Stimulated activated CD4-positive, alpha-beta T cell treated with anti-CD3 and anti-CD28 coated beads, Interleukin-15, amount 100 ng/mL, for 24 hours (primary cell): ENCODE measurements at regions not wholly inside any gene's neighbourhood (a gene's known extent, or its start where the extent isn't known, plus 50 kb on each side); places are given as distances from the start of the nearest gene placed in this dataset.
"Not testable (repeated sequence)": the region's sequence is repeated elsewhere in the genome, so short reads cannot be mapped to it uniquely, and the experiment has no call there.

Experiments
- DNase-seq: peaks from one replicate; pipeline ENCODE4 v3.0.0-alpha.2; 2020

DNA sequence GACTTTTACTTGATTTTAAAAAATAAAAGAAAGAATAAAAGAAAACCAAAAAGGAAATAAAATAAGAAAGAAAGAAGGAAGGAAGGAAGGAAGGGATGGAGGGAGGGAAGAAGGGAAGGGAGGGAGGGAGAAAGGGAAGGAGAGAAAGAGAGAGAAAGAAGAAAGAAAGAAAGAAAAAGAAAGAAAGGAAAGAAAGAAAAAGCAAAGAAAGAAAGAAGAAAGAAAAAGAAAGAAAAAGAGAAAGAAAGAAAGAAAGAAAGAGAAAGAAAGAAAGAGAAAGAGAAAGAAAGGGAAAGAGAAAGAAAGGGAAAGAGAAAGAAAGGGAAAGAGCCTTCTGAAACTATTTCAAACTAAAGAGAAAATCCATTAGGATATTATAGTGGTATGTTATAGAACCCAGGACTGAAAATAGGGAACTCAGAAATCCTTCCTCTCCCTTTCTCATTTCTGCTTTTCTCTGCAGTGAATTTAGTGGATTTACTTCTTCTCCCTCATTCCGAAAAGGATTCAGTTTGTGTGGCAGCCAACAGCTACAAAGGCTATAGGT lies 414.7 kb upstream of the CCNG1 start:
- no peak for DNase-seq

DNA sequence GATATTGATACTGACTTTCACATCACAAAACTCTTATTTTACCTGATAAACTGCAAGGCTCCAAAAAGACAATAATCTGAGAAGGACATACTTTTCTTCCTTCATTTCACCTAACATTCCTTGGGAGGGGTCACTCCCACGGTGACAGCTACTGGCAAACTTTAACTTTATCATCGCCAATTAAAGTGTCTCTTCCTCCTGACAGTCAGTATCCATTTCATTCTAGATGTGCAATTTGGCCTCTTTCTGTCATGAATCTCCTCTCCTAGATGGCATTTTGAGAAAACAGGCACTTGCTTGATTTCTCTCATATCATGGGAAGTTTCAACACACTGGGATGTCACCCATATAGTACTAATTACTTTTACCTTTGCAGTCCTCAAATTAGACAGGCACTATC lies 413.5 kb upstream of the CCNG1 start:
- DNase-seq: no peak

DNA sequence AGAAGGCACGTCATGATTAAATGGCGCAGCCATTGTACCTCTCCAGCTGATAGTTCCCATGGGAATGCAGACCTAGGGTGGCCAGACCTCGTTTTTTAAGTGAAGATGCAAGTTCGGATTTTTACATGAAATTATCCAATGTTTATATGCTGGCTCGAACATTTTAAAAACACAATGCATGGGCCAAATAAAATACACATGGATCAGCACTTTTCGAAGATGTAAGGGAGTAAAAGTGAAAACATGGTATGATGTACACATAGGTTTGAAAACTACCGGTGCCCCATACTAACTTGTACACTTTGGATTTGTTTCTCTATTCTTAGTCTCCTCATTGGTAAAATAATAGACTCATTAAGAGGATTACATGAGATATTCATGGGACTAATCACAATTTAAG lies 412.5 kb upstream of the CCNG1 start:
- DNase-seq: no peak

DNA sequence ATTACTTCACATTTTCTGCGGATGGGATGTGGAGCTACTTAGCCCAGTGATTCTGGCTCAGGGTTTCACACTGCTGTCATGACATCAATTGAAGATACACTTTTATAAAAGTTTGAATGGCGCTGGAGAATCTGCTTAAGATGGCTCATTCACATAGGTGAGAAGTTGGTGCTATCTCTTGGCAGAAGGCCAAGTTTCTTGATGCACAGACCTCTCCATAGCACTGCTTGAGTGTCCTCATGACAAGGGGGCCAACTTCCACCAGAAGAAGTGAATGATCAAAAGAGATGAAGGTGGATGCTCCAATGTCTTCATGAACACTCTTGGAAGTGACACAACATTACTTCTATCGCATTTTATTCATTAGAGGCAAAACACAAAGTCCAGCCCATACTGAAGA lies 403.7 kb upstream of the CCNG1 start:
- no peak for DNase-seq

DNA sequence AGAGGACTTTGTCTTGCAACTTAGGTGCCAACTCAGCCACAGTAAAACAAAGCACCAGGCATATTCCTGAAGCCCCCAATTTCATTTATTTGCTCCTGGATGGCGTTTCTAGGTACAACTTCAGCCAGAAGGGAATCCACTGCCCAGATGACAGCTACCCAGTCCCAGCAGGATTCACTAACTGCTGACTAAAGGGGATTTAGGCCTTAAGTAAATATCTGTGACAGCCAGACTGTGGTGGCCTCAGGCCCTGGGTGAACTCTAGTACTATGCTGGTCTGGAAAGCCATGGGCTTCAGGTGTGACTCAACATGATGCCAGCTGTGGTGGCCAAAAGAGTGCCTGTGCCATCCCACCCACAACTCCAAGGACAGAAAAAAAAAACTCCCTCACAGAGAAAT lies 396.1 kb upstream of the CCNG1 start:
- DNase-seq: no peak

DNA sequence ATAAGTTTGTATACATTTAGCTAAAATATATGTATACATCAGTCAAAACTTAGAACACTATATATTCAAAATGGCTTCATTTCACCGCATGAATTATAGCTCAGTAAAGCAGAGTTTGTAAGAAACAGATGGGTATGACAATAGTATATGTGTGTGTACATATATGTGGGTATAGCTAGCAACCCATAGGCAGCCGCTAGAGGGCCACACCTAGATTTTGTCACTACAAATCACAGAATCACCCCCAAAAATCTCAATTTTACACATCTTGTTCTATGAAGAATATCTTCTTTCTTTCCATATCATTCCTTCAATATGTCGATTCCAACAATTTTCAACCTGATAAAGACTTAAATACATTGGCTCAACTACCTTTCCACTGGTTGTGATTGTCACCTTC lies 357.8 kb upstream of the CCNG1 start:
- DNase-seq: no peak

DNA sequence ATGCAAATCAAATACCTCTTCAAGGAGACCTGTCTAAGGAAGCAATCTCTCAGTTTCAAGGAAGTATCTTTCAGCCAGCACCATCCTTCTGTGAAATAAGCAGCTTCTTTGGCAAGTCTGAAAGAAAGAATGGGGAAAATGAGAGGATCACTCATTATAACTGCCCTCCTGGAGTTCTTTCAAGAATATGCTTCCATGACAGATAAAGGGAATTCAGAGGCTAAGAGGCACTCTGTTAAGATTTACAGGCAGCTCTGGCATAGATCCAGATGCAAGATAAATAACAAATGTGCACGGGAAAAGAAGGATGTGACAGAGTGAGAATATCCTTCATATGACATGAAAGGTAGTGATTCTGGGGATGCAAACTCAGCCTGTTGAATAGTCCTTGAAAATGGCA lies 348.2 kb upstream of the CCNG1 start:
- DNase-seq: no peak

DNA sequence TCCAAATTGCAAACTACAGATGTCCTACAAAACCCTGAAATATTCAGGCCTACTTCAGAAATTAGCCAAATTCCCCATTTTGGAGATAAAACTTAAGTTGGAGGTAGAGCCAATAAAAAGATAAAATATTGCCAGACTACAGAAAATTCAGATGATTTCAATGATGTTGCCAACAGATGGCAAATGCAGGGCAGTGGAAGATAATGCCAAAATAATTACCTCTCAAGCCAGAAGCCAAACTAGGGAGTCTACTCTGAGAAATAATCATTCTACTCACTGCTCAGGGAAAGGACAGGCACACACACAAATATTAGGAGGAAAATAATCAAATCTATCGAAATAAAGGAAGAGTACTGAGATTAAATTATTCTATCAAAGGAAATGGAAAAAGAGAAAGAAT lies 347.5 kb upstream of the CCNG1 start:
- DNase-seq: no peak

DNA sequence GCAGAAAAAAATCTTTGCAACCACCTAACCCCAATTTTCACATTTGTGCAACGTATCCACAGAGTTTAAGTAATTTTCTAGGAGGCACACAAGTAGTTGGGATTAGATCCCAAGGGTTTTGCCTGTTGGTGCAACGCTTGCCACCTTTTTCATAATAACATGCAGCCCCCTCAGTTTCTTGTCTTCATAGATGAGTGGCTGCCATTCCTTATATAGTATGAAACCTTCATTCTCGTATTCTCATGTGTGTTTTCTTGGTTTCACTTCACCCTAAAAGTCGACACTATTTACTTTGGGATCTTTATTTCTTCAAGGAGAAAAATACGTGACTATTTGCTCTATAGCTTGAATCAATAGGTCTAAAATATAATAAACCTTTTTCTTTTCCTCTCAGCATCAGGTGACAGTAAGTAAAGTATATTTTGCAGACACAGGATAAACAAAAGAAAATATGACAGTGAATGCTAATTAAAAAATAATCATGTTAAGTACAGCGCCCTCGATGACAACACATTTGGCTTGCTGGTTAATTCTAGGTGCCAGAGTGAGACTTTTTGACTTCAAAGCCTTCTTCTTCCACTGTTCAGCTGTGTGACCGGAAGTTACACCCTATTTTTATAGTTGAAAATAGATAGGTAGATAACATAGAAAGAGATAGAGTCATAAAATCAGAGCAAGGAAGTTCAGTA lies 342.8 kb upstream of the CCNG1 start:
- DNase-seq: no peak

DNA sequence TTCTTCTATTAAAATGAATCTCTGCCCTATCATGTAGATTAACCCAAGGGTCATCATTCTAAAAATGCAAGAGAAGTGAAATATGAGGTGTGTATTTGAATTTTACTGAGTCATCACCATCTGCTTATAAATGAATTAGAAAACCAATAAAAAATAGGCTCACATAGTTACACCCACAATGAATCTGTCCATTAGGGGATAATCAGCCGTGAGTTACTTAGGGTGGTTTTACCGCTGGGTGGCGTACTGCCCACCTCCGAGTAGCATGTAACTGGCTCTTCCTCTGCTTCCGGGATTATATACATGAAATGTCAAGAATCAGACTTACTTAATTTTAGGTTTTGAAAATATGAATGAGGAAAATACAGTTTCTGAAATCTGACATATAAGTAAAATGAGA lies 332.9 kb upstream of the CCNG1 start:
- DNase-seq: no peak

DNA sequence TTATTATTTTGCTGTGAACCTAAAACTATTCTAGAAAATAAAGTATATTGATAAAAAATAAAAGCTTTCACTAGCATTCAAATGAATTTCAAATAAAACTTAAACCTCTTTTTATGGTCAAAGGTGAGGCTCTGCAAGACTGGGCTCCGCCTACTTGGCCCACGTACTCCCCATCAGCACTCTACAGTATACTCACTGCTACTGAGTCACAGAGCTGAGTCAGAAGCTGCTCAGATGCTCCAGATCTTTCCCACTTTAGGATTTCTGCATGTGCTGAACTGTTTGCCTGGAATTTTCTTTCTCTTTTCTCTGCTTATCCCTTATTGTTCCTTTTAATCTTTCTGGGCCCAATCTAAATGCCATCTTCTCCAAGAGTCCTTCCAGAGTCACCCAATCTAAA lies 331.9 kb upstream of the CCNG1 start:
- no peak for DNase-seq

DNA sequence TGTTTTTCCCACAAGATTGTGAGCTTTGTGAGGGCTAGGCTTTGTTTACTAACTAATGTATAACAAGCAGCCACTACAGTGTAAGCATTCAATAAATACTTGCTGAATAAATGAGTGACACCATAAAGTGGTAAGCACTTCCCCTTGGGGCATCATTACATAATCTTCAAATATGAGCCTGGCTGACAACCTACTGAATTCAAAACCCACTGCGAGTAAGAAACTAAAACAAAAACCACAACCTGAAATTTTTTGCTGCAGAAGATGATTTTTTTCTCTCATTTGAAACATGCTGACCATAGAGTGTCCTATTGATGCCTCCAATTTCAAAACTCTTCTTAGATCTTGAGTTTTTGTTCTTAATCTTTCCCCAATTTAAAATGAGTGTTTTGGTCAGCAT lies 331.3 kb upstream of the CCNG1 start:
- DNase-seq: no peak

DNA sequence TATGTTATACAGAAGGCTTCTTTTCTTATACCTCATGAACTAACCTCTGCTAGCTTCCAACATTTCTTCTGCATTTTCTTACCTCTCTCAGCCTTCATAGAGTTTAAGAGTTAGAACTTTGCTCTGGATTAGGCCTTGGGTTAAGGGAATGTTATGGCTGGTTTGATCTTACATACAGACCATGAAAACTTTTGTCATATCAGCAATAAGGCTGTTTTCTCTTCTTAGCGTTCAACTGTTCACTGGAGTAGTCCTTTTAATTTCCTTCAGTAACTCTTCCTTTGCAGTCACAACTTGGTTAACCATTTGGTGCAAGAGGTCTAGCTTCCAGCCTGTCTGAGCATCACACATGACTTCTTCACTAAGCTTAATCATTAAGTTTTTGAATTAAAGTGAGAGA lies 329.0 kb upstream of the CCNG1 start:
- DNase-seq: no peak

DNA sequence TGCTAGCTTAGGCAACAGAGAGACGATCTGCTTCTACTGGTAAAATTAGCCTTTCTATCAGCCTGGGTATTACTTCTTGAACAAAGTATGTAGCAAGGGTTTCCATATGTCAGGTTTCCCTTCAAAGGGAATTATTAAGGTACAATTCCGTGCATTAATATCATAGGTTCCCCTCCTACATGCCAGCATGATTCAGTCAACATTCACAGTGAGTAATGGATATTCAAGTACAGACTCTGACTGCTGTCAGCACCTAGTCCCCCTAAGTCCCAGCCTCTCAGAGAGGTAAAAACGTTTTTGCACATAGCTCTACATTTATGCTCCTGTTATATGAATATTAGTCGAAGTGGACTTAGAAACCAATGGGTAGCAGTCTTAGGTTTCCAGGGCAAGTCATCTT lies 322.4 kb upstream of the CCNG1 start:
- DNase-seq: no peak

DNA sequence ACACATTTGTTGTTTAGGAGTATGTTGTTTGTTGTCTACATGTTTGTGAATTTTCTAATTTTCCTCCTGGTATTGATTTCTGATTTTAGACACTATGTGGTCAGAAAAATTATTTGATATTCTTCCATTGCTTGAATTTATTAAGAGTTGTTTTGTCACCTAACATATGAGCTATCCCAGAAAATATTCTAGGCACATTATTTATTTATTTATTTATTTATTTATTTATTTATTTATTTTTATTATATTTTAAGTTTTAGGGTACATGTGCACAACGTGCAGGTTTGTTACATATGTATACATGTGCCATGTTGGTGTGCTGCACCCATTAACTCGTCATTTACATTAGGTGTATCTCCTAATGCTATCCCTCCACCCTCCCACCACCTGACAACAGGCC lies 320.8 kb upstream of the CCNG1 start:
- DNase-seq: not testable (repeated sequence)

DNA sequence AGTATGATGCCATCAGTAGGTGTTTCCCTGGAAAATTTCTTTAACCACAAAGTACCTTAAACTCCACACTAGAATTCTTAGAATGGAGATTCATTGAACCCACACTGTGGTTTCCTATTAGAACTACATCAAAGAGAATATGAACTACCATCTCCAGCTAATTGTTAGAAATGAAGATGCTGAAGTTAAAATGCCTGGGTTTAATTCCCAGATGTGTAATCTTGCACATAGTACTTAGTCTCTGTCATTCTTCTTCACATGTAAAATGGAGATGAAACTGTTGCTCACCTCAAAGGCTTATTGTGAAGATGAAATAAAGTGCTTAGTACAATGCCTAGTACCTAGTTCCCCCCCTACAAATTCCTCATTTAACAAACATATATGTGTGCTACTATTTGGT lies 303.3 kb upstream of the CCNG1 start:
- no peak for DNase-seq

DNA sequence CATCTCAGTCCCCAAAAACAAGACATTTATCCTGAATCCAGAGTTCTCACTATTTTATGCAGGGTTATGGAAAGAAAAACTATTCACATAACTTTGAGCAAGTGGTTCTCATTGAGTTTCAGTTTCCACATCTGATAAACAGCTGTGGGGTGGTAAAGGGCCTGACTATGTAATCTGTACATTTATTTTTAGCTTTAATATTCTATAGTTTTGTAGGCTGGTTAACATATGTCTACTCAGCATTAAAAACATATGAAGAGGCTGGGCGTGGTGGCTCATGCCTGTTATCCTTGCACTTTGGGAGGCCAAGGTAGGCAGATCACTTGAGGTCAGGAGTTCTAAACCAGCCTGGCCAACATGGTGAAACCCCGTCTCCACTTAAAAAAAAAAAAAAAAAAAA lies 301.5 kb upstream of the CCNG1 start:
- no peak for DNase-seq

DNA sequence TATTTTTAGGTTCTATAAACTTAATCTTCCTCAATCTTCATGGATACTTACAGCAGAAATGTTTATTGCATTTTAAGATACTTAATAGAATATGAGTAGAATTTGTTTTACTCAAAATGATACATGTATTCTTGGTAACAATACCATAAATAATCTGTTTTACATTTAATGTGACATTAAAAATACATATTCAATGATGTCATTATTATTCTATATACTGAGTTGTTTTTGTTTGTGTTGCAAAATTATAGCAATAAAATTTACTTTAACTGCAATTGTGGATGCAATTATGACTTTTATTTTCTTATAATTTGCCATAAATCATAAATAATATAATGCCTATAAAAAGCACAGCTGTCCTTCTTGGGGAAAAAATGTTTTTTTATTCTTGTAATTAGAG lies 275.9 kb upstream of the CCNG1 start:
- DNase-seq: no peak

DNA sequence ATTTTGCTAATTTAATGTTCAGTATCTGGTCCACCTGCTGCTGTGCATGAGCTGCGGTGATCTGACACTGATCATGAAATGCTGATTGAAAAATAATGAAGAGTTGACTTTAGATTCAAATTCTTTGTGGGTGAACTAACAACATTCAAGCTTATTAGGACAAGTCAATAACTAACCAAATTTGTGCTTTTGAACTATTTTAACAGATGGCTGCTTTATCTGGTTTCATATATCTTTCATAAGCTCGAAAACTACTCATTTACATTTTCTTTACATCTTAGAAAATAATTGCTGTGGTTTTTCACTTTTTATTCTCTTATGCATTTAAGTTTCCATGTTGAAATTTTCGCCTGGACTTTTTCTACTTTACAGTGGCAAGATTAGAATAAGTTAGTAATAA lies 274.8 kb upstream of the CCNG1 start:
- DNase-seq: no peak

DNA sequence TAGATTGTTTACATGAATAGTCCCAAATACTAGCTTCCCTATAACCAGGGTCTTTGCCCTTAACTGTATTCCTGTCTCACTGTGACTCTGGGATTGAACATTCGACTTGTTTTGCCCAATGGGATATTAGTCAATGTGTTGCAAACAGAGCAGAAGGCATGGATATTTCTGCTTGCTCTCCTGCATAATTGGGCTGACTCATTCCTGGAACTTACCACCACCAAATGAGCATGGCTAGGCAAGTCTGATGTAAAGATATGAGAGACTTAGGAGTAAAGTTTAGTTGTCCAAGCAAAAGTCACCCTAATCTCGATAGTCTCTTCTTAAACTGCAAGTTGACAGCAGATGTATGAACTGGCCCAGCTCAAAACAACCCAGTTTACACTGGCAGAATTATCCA lies 273.5 kb upstream of the CCNG1 start:
- DNase-seq: no peak

DNA sequence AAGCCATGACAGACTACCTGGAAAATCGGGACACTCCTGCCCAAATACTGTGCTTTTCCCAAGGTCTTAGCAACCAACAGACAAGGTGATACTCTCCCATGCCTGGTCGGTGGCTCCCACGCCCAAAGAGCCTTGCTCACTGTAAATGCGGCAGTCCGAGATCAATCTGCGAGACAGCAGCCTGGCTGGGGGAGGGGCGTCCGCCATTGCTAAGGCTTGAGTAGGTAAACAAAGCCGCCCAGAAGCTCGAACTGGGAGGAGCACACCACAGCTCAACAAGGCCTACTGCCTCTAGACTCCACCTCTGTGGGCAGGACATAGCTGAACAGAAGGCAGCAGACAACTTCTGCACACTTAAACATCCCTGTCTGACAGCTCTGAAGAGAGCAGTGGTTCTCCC lies 272.1 kb upstream of the CCNG1 start:
- DNase-seq: no peak

DNA sequence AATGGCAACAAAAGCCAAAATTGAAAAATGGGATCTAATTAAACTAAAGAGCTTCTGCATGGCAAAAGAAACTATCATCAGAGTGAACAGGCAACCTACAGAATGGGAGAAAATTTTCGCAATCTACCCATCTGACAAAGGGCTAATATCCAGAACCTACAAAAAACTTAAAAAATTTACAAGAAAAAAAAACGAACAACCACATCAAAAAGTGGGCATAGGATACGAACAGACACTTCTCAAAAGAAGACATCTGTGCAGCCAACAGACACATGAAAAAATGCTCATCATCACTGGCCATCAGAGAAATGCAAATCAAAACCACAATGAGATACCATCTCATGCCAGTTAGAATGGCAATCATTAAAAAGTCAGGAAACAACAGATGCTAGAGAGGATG lies 267.2 kb upstream of the CCNG1 start:
- DNase-seq: not testable (repeated sequence)

DNA sequence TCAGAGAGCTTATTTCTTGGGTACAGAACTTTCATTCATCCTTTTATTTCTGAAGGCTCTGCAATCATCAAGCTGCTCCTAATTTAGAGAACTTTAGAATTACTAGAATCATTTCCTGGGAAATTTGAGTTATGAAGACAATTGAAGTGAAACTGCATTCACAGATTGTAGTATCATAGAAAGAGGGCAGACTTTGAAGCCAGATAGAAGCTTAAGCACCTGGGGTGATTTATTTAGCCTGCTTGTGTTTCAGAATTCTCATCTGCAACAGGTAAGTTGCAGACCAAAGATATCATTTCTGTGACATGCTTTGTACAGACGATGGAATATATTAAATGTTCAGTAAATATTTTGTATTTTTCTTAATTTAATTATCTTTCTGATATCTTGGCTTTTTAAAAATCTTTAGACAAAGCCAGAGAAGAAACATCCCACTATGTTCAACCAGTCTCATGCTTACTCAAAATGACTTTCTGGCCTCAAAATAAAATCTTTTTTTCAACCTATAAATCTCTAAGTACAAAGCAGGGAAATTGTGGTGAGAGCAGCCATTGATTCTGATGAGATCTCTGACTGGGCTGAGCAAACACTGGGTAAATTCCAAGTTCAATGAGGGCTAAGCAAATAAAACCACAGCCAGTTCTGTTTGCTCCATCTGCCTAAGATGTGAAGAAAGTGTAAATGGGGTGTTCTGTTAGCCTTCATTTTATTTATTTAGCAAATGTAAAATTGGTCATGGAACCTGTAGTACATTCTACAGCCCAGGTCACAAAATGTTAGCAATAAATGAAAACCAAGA lies 264.7 kb upstream of the CCNG1 start:
- no peak for DNase-seq

DNA sequence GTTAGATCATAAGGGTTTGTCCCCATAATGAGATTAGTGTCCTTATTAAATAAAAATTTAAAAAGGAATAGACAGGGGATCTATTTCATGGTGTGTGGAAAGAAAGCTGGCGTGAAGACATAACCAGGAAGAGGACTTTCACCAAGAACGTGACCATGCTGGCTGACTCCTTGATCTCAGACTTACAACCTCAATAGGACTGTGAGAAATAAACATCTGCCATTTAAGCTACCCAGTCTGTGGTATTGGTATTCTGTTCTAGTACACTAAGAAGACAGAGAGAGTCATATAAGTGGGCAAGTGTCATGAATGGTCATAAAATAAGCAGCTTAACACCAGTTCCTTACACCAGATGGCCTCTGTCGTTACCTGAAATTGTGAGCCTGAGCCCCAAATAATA lies 259.4 kb upstream of the CCNG1 start:
- DNase-seq: no peak

DNA sequence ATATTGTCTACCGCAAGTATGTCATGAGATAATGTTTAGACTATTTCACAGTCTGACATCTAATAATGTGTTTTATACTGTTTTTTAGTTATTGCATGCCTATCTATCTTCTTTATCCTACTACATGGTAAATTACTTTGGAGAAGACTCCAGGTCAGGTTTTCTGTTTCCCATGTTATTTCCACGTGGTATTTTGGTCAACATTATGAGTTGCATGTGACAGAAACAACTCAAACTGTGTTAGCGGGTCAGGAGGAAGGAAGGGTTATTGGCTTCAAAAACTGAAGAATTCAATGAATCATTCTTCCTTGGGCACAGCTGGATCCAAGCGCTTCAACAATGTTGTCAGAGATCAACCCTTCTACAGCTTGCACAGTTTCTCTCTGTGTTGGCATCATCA lies 252.1 kb upstream of the CCNG1 start:
- no peak for DNase-seq
